ENCODE measurements at regions not wholly inside any gene's neighbourhood (a gene's known extent, or its start where the extent isn't known, plus 50 kb on each side); places are given as distances from the start of the nearest gene placed in this dataset.

DNA sequence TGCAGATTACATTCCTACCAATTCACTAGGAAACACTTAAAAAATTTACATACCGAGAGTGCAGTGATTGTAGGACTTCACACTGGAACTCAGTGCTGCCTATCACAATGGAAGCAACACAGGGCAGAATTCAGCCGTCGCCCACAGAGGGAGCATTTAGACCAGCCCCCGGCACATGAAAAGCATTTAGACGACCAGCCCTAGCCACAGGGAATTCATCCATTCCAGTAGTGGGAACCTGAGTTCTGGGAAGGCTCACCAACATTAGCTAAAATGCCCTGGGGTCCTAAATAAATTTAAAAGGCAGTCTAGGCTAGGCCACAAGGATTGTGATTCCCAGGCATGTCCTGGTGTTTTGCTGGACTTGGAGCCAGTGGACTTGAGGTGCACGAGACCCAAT lies 155.2 kb downstream of the LIG4 start:
- TF ChIP-seq EZH2phosphoT487 (IDR thresholded peaks at IDR 0.05; ENCODE audit: borderline replicate concordance) (no peak), CTCF (conservative IDR thresholded peaks at IDR 0.05; ENCODE audit: low read length) (no peak)
